Erythroblast (primary cell): ENCODE measurements at regions not wholly inside any gene's neighbourhood (a gene's known extent, or its start where the extent isn't known, plus 50 kb on each side); places are given as distances from the start of the nearest gene placed in this dataset.

Experiments used
- GATA1 ChIP-seq: IDR thresholded peaks from 2 replicates; pipeline ENCODE4 v1.6.1; 2011; ENCODE audit warnings: low read depth, mild to moderate bottlenecking, control low read depth, low read length, moderate library complexity
- POLR2A ChIP-seq: IDR thresholded peaks from 2 replicates; pipeline ENCODE4 v1.6.1; 2011; ENCODE audit warnings: mild to moderate bottlenecking, low read length

- TF ChIP-seq POLR2A (no peak), GATA1 (no peak)
Measured at GRCh38 chr2:209076151-209076550, 347.7 kb upstream of the MAP2 start.
